ENCODE measurements at regions not wholly inside any gene's neighbourhood (a gene's known extent, or its start where the extent isn't known, plus 50 kb on each side); places are given as distances from the start of the nearest gene placed in this dataset.

GRCh38 chr2:234725528-234726264, 226.1 kb upstream of the SH3BP4 start:
- no peak overlapping the region for H3K27ac ChIP-seq (ENCODE audit: extremely low read depth, low read depth, low read length)
- ChIA-PET CTCF (interaction anchor here (0.5 to 0.6 kb wide), 2 partner anchors 114 to 221 kb away, joined by 3 read pairs; no protein-coding TSS in a partner anchor), POLR2A (no interaction called here)

GRCh38 chr2:234724850-234725249, 227.0 kb upstream of the SH3BP4 start:
- ChIA-PET POLR2A (no interaction called here), CTCF (interaction anchor here (0.5 to 0.9 kb wide), 3 partner anchors 158 to 382 kb away, joined by 3 read pairs; no protein-coding TSS in a partner anchor)
- TF ChIP-seq ZNF629 (tag by site-specific recombination; IDR thresholded peaks at IDR 0.05) (no peak), ZNF292 (tag by site-specific recombination; IDR thresholded peaks at IDR 0.05; ENCODE audit: borderline replicate concordance, low read depth) (no peak), IKZF3 (tag by site-specific recombination; IDR thresholded peaks at IDR 0.05) (no peak), ZNF280C (tag by site-specific recombination; IDR thresholded peaks at IDR 0.05) (no peak), ZNF398 (tag by site-specific recombination; IDR thresholded peaks at IDR 0.05) (no peak), HOXA7 (CRISPR knock-in tag; IDR thresholded peaks at IDR 0.05; ENCODE audit: borderline replicate concordance) (no peak), ZXDB (tag by site-specific recombination; IDR thresholded peaks at IDR 0.05) (no peak), ZNF585B (tag by site-specific recombination; IDR thresholded peaks at IDR 0.05) (no peak), ZNF10 (tag by site-specific recombination; IDR thresholded peaks at IDR 0.05) (no peak), ZBTB20 (tag by site-specific recombination; IDR thresholded peaks at IDR 0.05) (no peak), ZNF664 (tag by site-specific recombination; IDR thresholded peaks at IDR 0.05) (no peak), ZFP41 (tag by site-specific recombination; IDR thresholded peaks at IDR 0.05; ENCODE audit: borderline replicate concordance) (no peak)
- Histone ChIP-seq H3K9me3 (ENCODE audit: control insufficient read depth, insufficient read depth, low read depth, low read length) (no peaks in the 10 kb centered on the region), H3K4me1 (ENCODE audit: control insufficient read depth, insufficient read depth, low read length) (no peaks in the 10 kb centered on the region), H3K36me3 (ENCODE audit: control insufficient read depth in 2 of 2, insufficient read depth in 1 of 2, low read length in 2 of 2) (no peaks in the 10 kb centered on the region), H3K27ac (ENCODE audit: extremely low read depth, low read depth, low read length) (no peak overlapping the region), H3K4me3 (ENCODE audit: low read depth, low read length) (no peak overlapping the region)

More at GRCh38 chr2:234725528-234726264, 226.1 kb upstream of the SH3BP4 start:
- Histone ChIP-seq H3K4me3 (ENCODE audit: low read depth, low read length) (no peak overlapping the region), H3K4me1 (ENCODE audit: control insufficient read depth, insufficient read depth, low read length) (no peaks in the 10 kb centered on the region), H3K9me3 (ENCODE audit: control insufficient read depth, insufficient read depth, low read depth, low read length) (no peaks in the 10 kb centered on the region), H3K36me3 (ENCODE audit: control insufficient read depth in 2 of 2, insufficient read depth in 1 of 2, low read length in 2 of 2) (no peaks in the 10 kb centered on the region)
- no peak for TF ChIP-seq ZNF777 (tag by site-specific recombination; IDR thresholded peaks at IDR 0.05; ENCODE audit: borderline replicate concordance)
- TF ChIP-seq ZNF37A (tag by site-specific recombination; IDR thresholded peaks at IDR 0.05), result no peak
- no peak for TF ChIP-seq ZNF350 (tag by site-specific recombination; IDR thresholded peaks at IDR 0.05)

- Histone ChIP-seq H3K4me3 (ENCODE audit: low read depth, low read length) (no peak overlapping the region), H3K9me3 (ENCODE audit: control insufficient read depth, insufficient read depth, low read depth, low read length) (no peaks in the 10 kb centered on the region), H3K27ac (ENCODE audit: extremely low read depth, low read depth, low read length) (no peak overlapping the region), H3K4me1 (ENCODE audit: control insufficient read depth, insufficient read depth, low read length) (no peaks in the 10 kb centered on the region), H3K36me3 (ENCODE audit: control insufficient read depth in 2 of 2, insufficient read depth in 1 of 2, low read length in 2 of 2) (no peaks in the 10 kb centered on the region)
- ChIA-PET CTCF (no interaction called here), POLR2A (no interaction called here)
- TF ChIP-seq EGR2 (tag by site-specific recombination; IDR thresholded peaks at IDR 0.05; ENCODE audit: low read depth) (no peak), ZBTB44 (tag by site-specific recombination; IDR thresholded peaks at IDR 0.05) (no peak), PRDM10 (tag by site-specific recombination; IDR thresholded peaks at IDR 0.05) (no peak), ZNF157 (tag by site-specific recombination; IDR thresholded peaks at IDR 0.05) (no peak), ZNF658 (tag by site-specific recombination; IDR thresholded peaks at IDR 0.05) (no peak), ZNF132 (tag by site-specific recombination; IDR thresholded peaks at IDR 0.05; ENCODE audit: borderline replicate concordance) (no peak), ZNF654 (tag by site-specific recombination; IDR thresholded peaks at IDR 0.05; ENCODE audit: low read depth) (no peak), SP2 (tag by site-specific recombination; IDR thresholded peaks at IDR 0.05) (no peak)
Measured at GRCh38 chr2:234723400-234723799, 226.5 kb upstream of the ARL4C start.

Measured in HEK293 (cell line).